GM12878 (cell line): ENCODE measurements at regions not wholly inside any gene's neighbourhood (a gene's known extent, or its start where the extent isn't known, plus 50 kb on each side); places are given as distances from the start of the nearest gene placed in this dataset.

ENCODE experiments used
- ATF7 ChIP-seq: fragments of 450-650 bp; IDR thresholded peaks from 2 replicates; pipeline ENCODE4 v1.6.1; 2016; ENCODE audit warnings: low read depth, mild to moderate bottlenecking
- BMI1 ChIP-seq: fragments of 450-650 bp; IDR thresholded peaks from 2 replicates; pipeline ENCODE4 v1.6.1; 2016; ENCODE audit warnings: mild to moderate bottlenecking, moderate library complexity, borderline replicate concordance
- BRCA1 ChIP-seq: IDR thresholded peaks from 2 replicates; pipeline ENCODE4 v1.6.1; 2011; ENCODE audit warnings: low read depth, low read length, improper control_type of control experiment
- IKZF1 ChIP-seq: fragments of 450-650 bp; conservative IDR thresholded peaks from 2 replicates; pipeline ENCODE4 v1.6.1; 2017; ENCODE audit warnings: antibody characterized with exemption, mild to moderate bottlenecking
- IKZF2 ChIP-seq, 2 experiments: fragments of 450-650 bp; IDR thresholded peaks; 2 replicates each; pipeline ENCODE4 v1.6.1; 2017; ENCODE audit warnings: mild to moderate bottlenecking in 2 of 2, moderate library complexity in 2 of 2
- MEF2A ChIP-seq: IDR thresholded peaks from 2 replicates; pipeline ENCODE4 v1.6.1; 2011; ENCODE audit warnings: low read depth, mild to moderate bottlenecking, low read length, moderate library complexity; ENCODE audit not compliant: insufficient read depth
- NFYB ChIP-seq: IDR thresholded peaks from 2 replicates; pipeline ENCODE4 v1.6.1; 2011; ENCODE audit warnings: low read depth, mild to moderate bottlenecking, low read length, improper control_type of control experiment, moderate library complexity; ENCODE audit not compliant: insufficient read depth
- NR2C2 ChIP-seq: IDR thresholded peaks from 2 replicates; pipeline ENCODE4 v1.6.1; 2011; ENCODE audit warnings: borderline replicate concordance, low read depth; ENCODE audit not compliant: control insufficient read depth, insufficient read length
- RUNX3 ChIP-seq: IDR thresholded peaks from 2 replicates; pipeline ENCODE4 v1.6.1; 2012; ENCODE audit warnings: low read length, inconsistent platforms
- SMAD5 ChIP-seq: IDR thresholded peaks from 2 replicates; pipeline ENCODE4 v1.6.1; 2016; ENCODE audit warnings: antibody characterized with exemption, low read depth
- SREBF2 ChIP-seq: IDR thresholded peaks from 2 replicates; pipeline ENCODE4 v1.6.1; 2012; ENCODE audit warnings: mild to moderate bottlenecking, low read length
- YY1 ChIP-seq: IDR thresholded peaks from 2 replicates; pipeline ENCODE4 v1.6.1; 2011; ENCODE audit warnings: low read depth, mild to moderate bottlenecking, low read length
- TF ChIP-seq, protein P1 (sequence below): fragments of 450-650 bp; IDR thresholded peaks from 2 replicates; pipeline ENCODE4 v1.6.1; 2017; ENCODE audit warnings: mild to moderate bottlenecking, moderate library complexity
- TF ChIP-seq, protein P2 (sequence below): fragments of 450-650 bp; IDR thresholded peaks from 2 replicates; pipeline ENCODE4 v1.6.1; 2017; ENCODE audit warnings: mild to moderate bottlenecking, moderate library complexity

DNA sequence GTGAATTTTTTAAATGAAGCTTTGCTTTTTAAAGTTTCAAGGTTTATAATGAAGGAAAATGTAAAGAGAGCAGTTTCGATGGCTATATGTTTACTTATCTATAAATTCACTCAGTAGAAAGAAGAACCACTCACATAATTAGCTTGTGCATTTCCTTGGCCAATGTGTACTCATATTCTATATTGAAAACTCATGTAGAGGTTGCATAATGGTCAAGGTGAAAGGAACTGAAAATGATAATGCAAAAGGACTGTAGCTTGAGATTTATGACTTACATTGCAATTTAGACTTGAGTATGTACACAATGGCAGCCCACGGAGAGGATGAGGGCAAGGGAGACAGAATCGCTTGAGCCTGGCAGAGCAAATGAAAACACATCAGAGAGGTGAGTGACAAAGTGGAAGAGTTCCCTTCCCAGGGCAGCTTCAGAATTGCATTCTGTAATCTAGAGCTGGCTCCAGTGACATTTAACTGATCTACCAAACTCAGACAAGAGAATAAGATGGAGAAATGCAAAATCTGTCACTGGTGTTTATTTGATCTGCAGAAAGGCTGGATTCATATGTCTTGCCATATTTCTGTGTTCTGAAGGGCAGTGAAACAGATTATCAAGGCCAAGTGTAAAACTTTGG is 191.8 kb downstream of the TMEM200A start (continued):
- TF ChIP-seq, protein P1, sequence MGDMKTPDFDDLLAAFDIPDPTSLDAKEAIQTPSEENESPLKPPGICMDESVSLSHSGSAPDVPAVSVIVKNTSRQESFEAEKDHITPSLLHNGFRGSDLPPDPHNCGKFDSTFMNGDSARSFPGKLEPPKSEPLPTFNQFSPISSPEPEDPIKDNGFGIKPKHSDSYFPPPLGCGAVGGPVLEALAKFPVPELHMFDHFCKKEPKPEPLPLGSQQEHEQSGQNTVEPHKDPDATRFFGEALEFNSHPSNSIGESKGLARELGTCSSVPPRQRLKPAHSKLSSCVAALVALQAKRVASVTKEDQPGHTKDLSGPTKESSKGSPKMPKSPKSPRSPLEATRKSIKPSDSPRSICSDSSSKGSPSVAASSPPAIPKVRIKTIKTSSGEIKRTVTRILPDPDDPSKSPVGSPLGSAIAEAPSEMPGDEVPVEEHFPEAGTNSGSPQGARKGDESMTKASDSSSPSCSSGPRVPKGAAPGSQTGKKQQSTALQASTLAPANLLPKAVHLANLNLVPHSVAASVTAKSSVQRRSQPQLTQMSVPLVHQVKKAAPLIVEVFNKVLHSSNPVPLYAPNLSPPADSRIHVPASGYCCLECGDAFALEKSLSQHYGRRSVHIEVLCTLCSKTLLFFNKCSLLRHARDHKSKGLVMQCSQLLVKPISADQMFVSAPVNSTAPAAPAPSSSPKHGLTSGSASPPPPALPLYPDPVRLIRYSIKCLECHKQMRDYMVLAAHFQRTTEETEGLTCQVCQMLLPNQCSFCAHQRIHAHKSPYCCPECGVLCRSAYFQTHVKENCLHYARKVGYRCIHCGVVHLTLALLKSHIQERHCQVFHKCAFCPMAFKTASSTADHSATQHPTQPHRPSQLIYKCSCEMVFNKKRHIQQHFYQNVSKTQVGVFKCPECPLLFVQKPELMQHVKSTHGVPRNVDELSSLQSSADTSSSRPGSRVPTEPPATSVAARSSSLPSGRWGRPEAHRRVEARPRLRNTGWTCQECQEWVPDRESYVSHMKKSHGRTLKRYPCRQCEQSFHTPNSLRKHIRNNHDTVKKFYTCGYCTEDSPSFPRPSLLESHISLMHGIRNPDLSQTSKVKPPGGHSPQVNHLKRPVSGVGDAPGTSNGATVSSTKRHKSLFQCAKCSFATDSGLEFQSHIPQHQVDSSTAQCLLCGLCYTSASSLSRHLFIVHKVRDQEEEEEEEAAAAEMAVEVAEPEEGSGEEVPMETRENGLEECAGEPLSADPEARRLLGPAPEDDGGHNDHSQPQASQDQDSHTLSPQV = peak; percentile 58; the same call in 1 of the 2 replicates
- TF ChIP-seq, protein P2, sequence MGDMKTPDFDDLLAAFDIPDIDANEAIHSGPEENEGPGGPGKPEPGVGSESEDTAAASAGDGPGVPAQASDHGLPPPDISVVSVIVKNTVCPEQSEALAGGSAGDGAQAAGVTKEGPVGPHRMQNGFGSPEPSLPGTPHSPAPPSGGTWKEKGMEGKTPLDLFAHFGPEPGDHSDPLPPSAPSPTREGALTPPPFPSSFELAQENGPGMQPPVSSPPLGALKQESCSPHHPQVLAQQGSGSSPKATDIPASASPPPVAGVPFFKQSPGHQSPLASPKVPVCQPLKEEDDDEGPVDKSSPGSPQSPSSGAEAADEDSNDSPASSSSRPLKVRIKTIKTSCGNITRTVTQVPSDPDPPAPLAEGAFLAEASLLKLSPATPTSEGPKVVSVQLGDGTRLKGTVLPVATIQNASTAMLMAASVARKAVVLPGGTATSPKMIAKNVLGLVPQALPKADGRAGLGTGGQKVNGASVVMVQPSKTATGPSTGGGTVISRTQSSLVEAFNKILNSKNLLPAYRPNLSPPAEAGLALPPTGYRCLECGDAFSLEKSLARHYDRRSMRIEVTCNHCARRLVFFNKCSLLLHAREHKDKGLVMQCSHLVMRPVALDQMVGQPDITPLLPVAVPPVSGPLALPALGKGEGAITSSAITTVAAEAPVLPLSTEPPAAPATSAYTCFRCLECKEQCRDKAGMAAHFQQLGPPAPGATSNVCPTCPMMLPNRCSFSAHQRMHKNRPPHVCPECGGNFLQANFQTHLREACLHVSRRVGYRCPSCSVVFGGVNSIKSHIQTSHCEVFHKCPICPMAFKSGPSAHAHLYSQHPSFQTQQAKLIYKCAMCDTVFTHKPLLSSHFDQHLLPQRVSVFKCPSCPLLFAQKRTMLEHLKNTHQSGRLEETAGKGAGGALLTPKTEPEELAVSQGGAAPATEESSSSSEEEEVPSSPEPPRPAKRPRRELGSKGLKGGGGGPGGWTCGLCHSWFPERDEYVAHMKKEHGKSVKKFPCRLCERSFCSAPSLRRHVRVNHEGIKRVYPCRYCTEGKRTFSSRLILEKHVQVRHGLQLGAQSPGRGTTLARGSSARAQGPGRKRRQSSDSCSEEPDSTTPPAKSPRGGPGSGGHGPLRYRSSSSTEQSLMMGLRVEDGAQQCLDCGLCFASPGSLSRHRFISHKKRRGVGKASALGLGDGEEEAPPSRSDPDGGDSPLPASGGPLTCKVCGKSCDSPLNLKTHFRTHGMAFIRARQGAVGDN = peak; percentile 63
- TF ChIP-seq MEF2A = no peak
- TF ChIP-seq SREBF2 = no peak
- no peak for TF ChIP-seq NR2C2
- TF ChIP-seq BRCA1 = no peak
- 0 out of 2 replicates have a peak, but pooled peaks have one; percentile 11 for TF ChIP-seq IKZF1
- TF ChIP-seq NFYB = no peak
- TF ChIP-seq YY1 = no peak
- no peak for TF ChIP-seq SMAD5
- peak in 1 of 2 experiments; percentile 44; a peak in 2 of 4 replicates for TF ChIP-seq IKZF2 (IDR thresholded peaks at IDR 0.05)
- TF ChIP-seq RUNX3 = peak; percentile 26; the same call in 1 of the 2 replicates
- TF ChIP-seq BMI1 = no peak
- peak; percentile 76 for TF ChIP-seq ATF7
